ENCODE measurements at regions not wholly inside any gene's neighbourhood (a gene's known extent, or its start where the extent isn't known, plus 50 kb on each side); places are given as distances from the start of the nearest gene placed in this dataset.

GRCh38 chr1:94654031-94654430, 112.5 kb upstream of the F3 start:
- H3K27ac ChIP-seq: no peak overlapping the region
- no peak for TF ChIP-seq CTCF (IDR thresholded peaks at IDR 0.05)
- no peak overlapping the region for H3K4me3 ChIP-seq (ENCODE audit: low read depth in 1 of 2, low read length in 1 of 2)
- peaks cover 0 to 8% of the 10 kb centered on the region in 2 experiments for H3K4me1 ChIP-seq (ENCODE audit: control insufficient read depth in 1 of 2, insufficient read depth in 1 of 2, low read depth in 1 of 2, low read length in 1 of 2)
- H3K36me3 ChIP-seq: no peaks in the 10 kb centered on the region
- no peaks in the 10 kb centered on the region for H3K27me3 ChIP-seq
- H3K9me3 ChIP-seq: no peaks in the 10 kb centered on the region

- H3K36me3 ChIP-seq: no peaks in the 10 kb centered on the region
- no peak for TF ChIP-seq CTCF (IDR thresholded peaks at IDR 0.05)
- H3K4me1 ChIP-seq (ENCODE audit: control insufficient read depth in 1 of 2, insufficient read depth in 1 of 2, low read depth in 1 of 2, low read length in 1 of 2): peaks cover 0 to 8% of the 10 kb centered on the region in 2 experiments
- H3K9me3 ChIP-seq: no peaks in the 10 kb centered on the region
- H3K4me3 ChIP-seq (ENCODE audit: low read depth in 1 of 2, low read length in 1 of 2): no peak overlapping the region
- H3K27ac ChIP-seq: no peak overlapping the region
- no peaks in the 10 kb centered on the region for H3K27me3 ChIP-seq
Measured at GRCh38 chr1:94653454-94653853, 111.9 kb upstream of the F3 start.

GRCh38 chr1:94651076-94651475, 109.5 kb upstream of the F3 start:
- H3K9me3 ChIP-seq: no peaks in the 10 kb centered on the region
- no peaks in the 10 kb centered on the region for H3K27me3 ChIP-seq
- peaks cover 0 to 8% of the 10 kb centered on the region in 2 experiments for H3K4me1 ChIP-seq (ENCODE audit: control insufficient read depth in 1 of 2, insufficient read depth in 1 of 2, low read depth in 1 of 2, low read length in 1 of 2)
- H3K27ac ChIP-seq: no peak overlapping the region
- no peak for TF ChIP-seq CTCF (IDR thresholded peaks at IDR 0.05)
- no peak overlapping the region for H3K4me3 ChIP-seq (ENCODE audit: low read depth in 1 of 2, low read length in 1 of 2)
- no peaks in the 10 kb centered on the region for H3K36me3 ChIP-seq

GRCh38 chr1:94650301-94650700, 108.7 kb upstream of the F3 start:
- Histone ChIP-seq H3K4me1 (ENCODE audit: control insufficient read depth in 1 of 2, insufficient read depth in 1 of 2, low read depth in 1 of 2, low read length in 1 of 2) (peaks cover 0 to 8% of the 10 kb centered on the region in 2 experiments), H3K27ac (no peak overlapping the region), H3K4me3 (ENCODE audit: low read depth in 1 of 2, low read length in 1 of 2) (no peak overlapping the region), H3K9me3 (no peaks in the 10 kb centered on the region), H3K27me3 (no peaks in the 10 kb centered on the region), H3K36me3 (no peaks in the 10 kb centered on the region)
- no peak for TF ChIP-seq CTCF (IDR thresholded peaks at IDR 0.05)

- H3K4me1 ChIP-seq (ENCODE audit: control insufficient read depth in 1 of 2, insufficient read depth in 1 of 2, low read depth in 1 of 2, low read length in 1 of 2): peaks cover 0 to 8% of the 10 kb centered on the region in 2 experiments
- H3K27me3 ChIP-seq: no peaks in the 10 kb centered on the region
- no peak for TF ChIP-seq CTCF (IDR thresholded peaks at IDR 0.05)
Measured at GRCh38 chr1:94648225-94649007, 106.9 kb upstream of the F3 start.

More at GRCh38 chr1:94648225-94649007, 106.9 kb upstream of the F3 start:
- no peaks in the 10 kb centered on the region for H3K36me3 ChIP-seq
- H3K27ac ChIP-seq: no peak overlapping the region
- H3K4me3 ChIP-seq (ENCODE audit: low read depth in 1 of 2, low read length in 1 of 2): no peak overlapping the region
- H3K9me3 ChIP-seq: no peaks in the 10 kb centered on the region

Measured in neutrophil (primary cell).